Kidney epithelial cell (primary cell): ENCODE measurements at regions not wholly inside any gene's neighbourhood (a gene's known extent, or its start where the extent isn't known, plus 50 kb on each side); places are given as distances from the start of the nearest gene placed in this dataset.

ENCODE experiments used
- DNase-seq: peaks from one replicate; pipeline ENCODE4 v3.0.0-alpha.2; 2010; ENCODE audit warnings: low read depth
- H3K27me3 ChIP-seq: 2 replicates; pipeline ENCODE4 v1.6.0; 2011; ENCODE audit warnings: low read length; ENCODE audit not compliant: control insufficient read depth, insufficient read depth
- H3K36me3 ChIP-seq: 2 replicates; pipeline ENCODE4 v1.5.1; 2011; ENCODE audit warnings: low read length; ENCODE audit not compliant: control insufficient read depth, insufficient read depth
- H3K4me3 ChIP-seq: 2 replicates; pipeline ENCODE4 v1.5.1; 2011; ENCODE audit warnings: low read depth, mild to moderate bottlenecking, control low read depth, low read length
- CTCF ChIP-seq: IDR thresholded peaks from 2 replicates; pipeline ENCODE4 v1.5.1; 2011; ENCODE audit warnings: mild to moderate bottlenecking, moderate library complexity, low read length, control low read depth, inconsistent platforms; ENCODE audit not compliant: insufficient read depth, poor library complexity, severe bottlenecking

- Histone ChIP-seq H3K36me3 (no peaks in the 10 kb centered on the region), H3K27me3 (no peaks in the 10 kb centered on the region), H3K4me3 (no peak overlapping the region)
- no peak for TF ChIP-seq CTCF
- no peak for DNase-seq
Measured at GRCh38 chr16:51635181-51635580, 484.1 kb upstream of the SALL1 start.

- Histone ChIP-seq H3K4me3 (no peak overlapping the region), H3K36me3 (no peaks in the 10 kb centered on the region), H3K27me3 (no peaks in the 10 kb centered on the region)
- TF ChIP-seq CTCF, result no peak
- DNase-seq, result no peak
Measured at GRCh38 chr16:51630076-51630475, 479.0 kb upstream of the SALL1 start.

- Histone ChIP-seq H3K4me3 (no peak overlapping the region), H3K36me3 (no peaks in the 10 kb centered on the region), H3K27me3 (no peaks in the 10 kb centered on the region)
- DNase-seq, result no peak
- TF ChIP-seq CTCF, result no peak
Measured at GRCh38 chr16:51629576-51629975, 478.5 kb upstream of the SALL1 start.

- H3K36me3 ChIP-seq, result no peaks in the 10 kb centered on the region
- no peaks in the 10 kb centered on the region for H3K27me3 ChIP-seq
- H3K4me3 ChIP-seq, result no peak overlapping the region
- TF ChIP-seq CTCF, result no peak
- DNase-seq, result no peak
Measured at GRCh38 chr16:51624080-51624775, 473.2 kb upstream of the SALL1 start.

GRCh38 chr16:51621610-51622009 is 470.5 kb upstream of the SALL1 start:
- H3K4me3 ChIP-seq, result no peak overlapping the region
- no peaks in the 10 kb centered on the region for H3K36me3 ChIP-seq
- no peaks in the 10 kb centered on the region for H3K27me3 ChIP-seq
- DNase-seq, result no peak
- no peak for TF ChIP-seq CTCF

GRCh38 chr16:51615141-51615540 is 464.1 kb upstream of the SALL1 start:
- Histone ChIP-seq H3K27me3 (no peaks in the 10 kb centered on the region), H3K4me3 (no peak overlapping the region), H3K36me3 (no peaks in the 10 kb centered on the region)
- no peak for TF ChIP-seq CTCF
- no peak for DNase-seq
